ENCODE measurements at regions not wholly inside any gene's neighbourhood (a gene's known extent, or its start where the extent isn't known, plus 50 kb on each side); places are given as distances from the start of the nearest gene placed in this dataset.

GRCh38 chr9:88712484-88712883, 177.5 kb downstream of the NXNL2 start:
- Histone ChIP-seq H3K27me3 (ENCODE audit: control insufficient read depth, insufficient read depth, low read length) (no peaks in the 10 kb centered on the region), H3K4me3 (ENCODE audit: low read depth, low read length) (no peak overlapping the region), H3K36me3 (ENCODE audit: control insufficient read depth, insufficient read depth, low read length) (no peaks in the 10 kb centered on the region)
- TF ChIP-seq CTCF (IDR thresholded peaks at IDR 0.05; ENCODE audit: insufficient read depth, low read depth, low read length), result no peak
- ChIA-PET CTCF (no interaction called here), POLR2A (no interaction called here)
- no peak for DNase-seq (ENCODE audit: low read depth)

DNA sequence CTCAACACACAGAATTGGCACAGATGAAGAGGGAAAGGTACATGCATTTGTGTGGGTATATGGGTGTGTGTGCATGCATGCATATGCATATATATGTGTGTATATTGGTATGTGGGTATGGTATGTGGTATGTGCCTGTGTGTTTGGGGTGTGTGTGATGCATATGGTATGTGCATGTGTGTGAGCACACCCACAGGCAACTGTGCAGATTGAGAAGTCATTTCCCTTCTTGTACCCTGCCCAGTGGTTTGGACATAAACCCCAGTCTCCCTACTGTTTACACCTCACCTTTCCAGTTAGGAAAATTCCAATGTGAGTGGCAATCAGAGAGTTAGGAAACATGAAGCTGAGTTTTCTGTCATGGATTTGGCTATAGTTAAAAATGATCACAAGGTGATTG, 178.0 kb downstream of the NXNL2 start:
- ChIA-PET CTCF (no interaction called here), POLR2A (no interaction called here)
- no peak for TF ChIP-seq CTCF (IDR thresholded peaks at IDR 0.05; ENCODE audit: insufficient read depth, low read depth, low read length)
- DNase-seq (ENCODE audit: low read depth), result no peak
- Histone ChIP-seq H3K27me3 (ENCODE audit: control insufficient read depth, insufficient read depth, low read length) (no peaks in the 10 kb centered on the region), H3K36me3 (ENCODE audit: control insufficient read depth, insufficient read depth, low read length) (no peaks in the 10 kb centered on the region), H3K4me3 (ENCODE audit: low read depth, low read length) (no peak overlapping the region)

- Histone ChIP-seq H3K27me3 (ENCODE audit: control insufficient read depth, insufficient read depth, low read length) (no peaks in the 10 kb centered on the region), H3K4me3 (ENCODE audit: low read depth, low read length) (no peak overlapping the region), H3K36me3 (ENCODE audit: control insufficient read depth, insufficient read depth, low read length) (no peaks in the 10 kb centered on the region)
- TF ChIP-seq CTCF (IDR thresholded peaks at IDR 0.05; ENCODE audit: insufficient read depth, low read depth, low read length), result no peak
- ChIA-PET POLR2A (no interaction called here), CTCF (interaction anchor here (1.1 to 1.7 kb wide), 2 partner anchors 23 to 123 kb away, joined by 3 to 4 read pairs; no protein-coding TSS in a partner anchor)
- peak; percentile 60 for DNase-seq (ENCODE audit: low read depth)
These were observed 181.8 kb downstream of the NXNL2 start for GRCh38 chr9:88716596-88717290.

DNA sequence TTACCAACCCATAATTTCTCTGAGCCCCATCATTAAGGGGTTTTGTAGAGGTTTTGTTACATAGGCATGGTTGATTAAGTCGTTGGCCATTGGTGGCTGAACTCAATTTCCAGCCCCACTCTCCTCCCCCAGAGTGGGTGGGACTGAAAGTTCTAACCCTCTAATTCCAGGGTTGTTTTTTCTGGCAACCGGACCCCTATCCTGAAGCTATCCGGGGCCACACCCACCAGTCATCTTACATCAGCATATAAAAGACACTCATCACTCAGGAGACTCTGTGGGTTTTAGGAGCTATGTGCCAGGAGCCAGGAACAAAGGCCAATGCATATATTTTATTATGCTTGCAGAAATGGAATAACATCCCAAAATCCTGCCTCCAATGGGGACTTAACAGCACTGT, 186.0 kb downstream of the NXNL2 start:
- no peaks in the 10 kb centered on the region for H3K27me3 ChIP-seq (ENCODE audit: control insufficient read depth, insufficient read depth, low read length)
- ChIA-PET POLR2A (no interaction called here), CTCF (no interaction called here)
- no peak for DNase-seq (ENCODE audit: low read depth)
- H3K4me3 ChIP-seq (ENCODE audit: low read depth, low read length), result no peak overlapping the region
- no peak for TF ChIP-seq CTCF (IDR thresholded peaks at IDR 0.05; ENCODE audit: insufficient read depth, low read depth, low read length)
- H3K36me3 ChIP-seq (ENCODE audit: control insufficient read depth, insufficient read depth, low read length), result no peaks in the 10 kb centered on the region

- POLR2A ChIA-PET, result no interaction called here
- CTCF ChIA-PET, result no interaction called here
- no peak for DNase-seq (ENCODE audit: low read depth)
- no peaks in the 10 kb centered on the region for H3K36me3 ChIP-seq (ENCODE audit: control insufficient read depth, insufficient read depth, low read length)
- H3K4me3 ChIP-seq (ENCODE audit: low read depth, low read length), result no peak overlapping the region
- H3K27me3 ChIP-seq (ENCODE audit: control insufficient read depth, insufficient read depth, low read length), result no peaks in the 10 kb centered on the region
- TF ChIP-seq CTCF (IDR thresholded peaks at IDR 0.05; ENCODE audit: insufficient read depth, low read depth, low read length), result no peak
These were observed 186.7 kb downstream of the NXNL2 start for GRCh38 chr9:88721495-88722279.

Measured in BJ (cell line).